ENCODE measurements at regions not wholly inside any gene's neighbourhood (a gene's known extent, or its start where the extent isn't known, plus 50 kb on each side); places are given as distances from the start of the nearest gene placed in this dataset.

GRCh38 chr20:16220826-16221225 lies 352.4 kb downstream of the KIF16B start:
- no peak for ATAC-seq
- no peak for DNase-seq (ENCODE audit: low spot score)

DNA sequence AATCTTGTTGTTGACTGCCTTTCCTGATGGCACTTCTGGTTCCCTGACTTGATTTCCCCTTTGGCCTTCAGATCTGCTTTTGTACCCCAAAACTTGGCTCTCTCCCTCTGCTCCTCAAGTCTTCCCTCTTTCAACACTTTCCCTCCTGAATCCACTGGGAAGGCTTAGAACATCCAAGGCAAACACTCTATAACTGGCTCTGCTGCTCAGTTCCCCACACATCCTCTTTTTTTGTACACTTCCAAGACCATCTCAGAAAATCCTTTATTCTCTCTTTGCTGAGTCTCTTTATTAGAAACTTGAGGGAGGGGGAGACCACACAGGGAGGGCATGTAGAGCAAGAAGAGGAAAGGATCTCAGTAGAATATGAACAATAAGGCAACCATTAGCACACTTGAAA lies 354.1 kb downstream of the KIF16B start:
- DNase-seq (ENCODE audit: low spot score) (no peak), ATAC-seq (no peak)

- no peak for ATAC-seq
- DNase-seq (ENCODE audit: low spot score): no peak
Observed at GRCh38 chr20:16216914-16217230, 356.4 kb downstream of the KIF16B start.

- DNase-seq (ENCODE audit: low spot score) (no peak), ATAC-seq (no peak)
Observed at GRCh38 chr20:16216227-16216913, 356.9 kb downstream of the KIF16B start.

GRCh38 chr20:16215041-16215440 lies 358.2 kb downstream of the KIF16B start:
- DNase-seq (ENCODE audit: low spot score) (no peak), ATAC-seq (no peak)

GRCh38 chr20:16212790-16213189 lies 360.5 kb downstream of the KIF16B start:
- DNase-seq (ENCODE audit: low spot score) (no peak), ATAC-seq (no peak)

GRCh38 chr20:16209951-16210361 lies 363.3 kb downstream of the KIF16B start:
- no peak for DNase-seq (ENCODE audit: low spot score)

GRCh38 chr20:16209357-16209756 lies 363.9 kb downstream of the KIF16B start:
- DNase-seq (ENCODE audit: low spot score) (no peak), ATAC-seq (no peak)

More at GRCh38 chr20:16209951-16210361, 363.3 kb downstream of the KIF16B start:
- no peak for ATAC-seq

GRCh38 chr20:16208443-16208842 lies 364.8 kb downstream of the KIF16B start:
- ATAC-seq: no peak
- DNase-seq (ENCODE audit: low spot score): no peak

GRCh38 chr20:16206817-16207216 lies 366.4 kb downstream of the KIF16B start:
- DNase-seq (ENCODE audit: low spot score): no peak
- ATAC-seq: no peak

GRCh38 chr20:16205507-16205906 lies 367.7 kb downstream of the KIF16B start:
- ATAC-seq: no peak
- DNase-seq (ENCODE audit: low spot score): no peak

DNA sequence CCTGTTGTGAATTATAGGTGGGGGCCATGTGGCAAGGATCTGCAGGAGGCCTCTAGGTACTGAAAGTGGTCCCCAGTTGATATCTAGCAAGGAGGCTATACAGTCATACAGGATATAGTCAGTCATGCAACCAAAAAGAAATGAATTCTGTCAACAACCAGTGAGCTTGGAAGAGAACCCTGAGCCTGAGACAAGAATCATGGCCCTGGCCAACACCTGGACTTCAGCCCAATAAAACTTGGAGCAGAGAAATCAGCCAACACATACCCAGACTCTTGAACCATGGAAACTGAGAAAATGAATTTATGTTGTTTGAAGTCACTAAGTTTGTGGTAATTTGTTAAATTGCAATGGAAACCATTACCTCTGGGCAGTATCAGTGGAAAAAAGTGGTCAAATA lies 370.2 kb downstream of the KIF16B start:
- ATAC-seq: no peak
- no peak for DNase-seq (ENCODE audit: low spot score)

GRCh38 chr20:16201191-16201590 lies 372.1 kb downstream of the KIF16B start:
- DNase-seq (ENCODE audit: low spot score) (no peak), ATAC-seq (no peak)

- DNase-seq (ENCODE audit: low spot score) (no peak), ATAC-seq (no peak)
Observed at GRCh38 chr20:16197696-16198095, 375.6 kb downstream of the KIF16B start.

GRCh38 chr20:16195671-16196070 lies 377.6 kb downstream of the KIF16B start:
- ATAC-seq: no peak
- DNase-seq (ENCODE audit: low spot score): no peak

- DNase-seq (ENCODE audit: low spot score) (no peak), ATAC-seq (no peak)
Observed at GRCh38 chr20:16194617-16195360, 378.5 kb downstream of the KIF16B start.

- ATAC-seq (peak; percentile 56), DNase-seq (ENCODE audit: low spot score) (no peak)
Observed at GRCh38 chr20:16191496-16191895, 381.8 kb downstream of the KIF16B start.

DNA sequence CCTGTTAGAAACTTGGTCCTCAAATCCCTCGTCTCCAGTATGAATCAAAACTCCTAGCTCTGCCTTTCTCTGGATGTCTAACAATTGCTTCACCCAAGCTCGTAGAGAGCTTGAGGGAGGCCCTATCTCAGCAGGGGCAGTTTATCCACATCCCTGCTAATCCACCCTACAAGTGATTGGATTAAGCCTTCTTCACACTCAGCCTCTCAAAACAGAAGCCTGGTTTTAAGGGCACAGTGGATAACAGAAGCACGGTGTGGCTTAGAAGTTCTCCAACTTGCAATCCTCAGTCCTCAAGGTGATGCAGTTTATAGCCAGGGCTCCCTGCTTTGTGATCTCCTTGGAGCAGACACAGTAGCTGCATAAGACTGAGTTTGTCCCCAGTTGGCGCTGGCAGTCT lies 383.9 kb downstream of the KIF16B start:
- ATAC-seq: no peak
- no peak for DNase-seq (ENCODE audit: low spot score)

DNA sequence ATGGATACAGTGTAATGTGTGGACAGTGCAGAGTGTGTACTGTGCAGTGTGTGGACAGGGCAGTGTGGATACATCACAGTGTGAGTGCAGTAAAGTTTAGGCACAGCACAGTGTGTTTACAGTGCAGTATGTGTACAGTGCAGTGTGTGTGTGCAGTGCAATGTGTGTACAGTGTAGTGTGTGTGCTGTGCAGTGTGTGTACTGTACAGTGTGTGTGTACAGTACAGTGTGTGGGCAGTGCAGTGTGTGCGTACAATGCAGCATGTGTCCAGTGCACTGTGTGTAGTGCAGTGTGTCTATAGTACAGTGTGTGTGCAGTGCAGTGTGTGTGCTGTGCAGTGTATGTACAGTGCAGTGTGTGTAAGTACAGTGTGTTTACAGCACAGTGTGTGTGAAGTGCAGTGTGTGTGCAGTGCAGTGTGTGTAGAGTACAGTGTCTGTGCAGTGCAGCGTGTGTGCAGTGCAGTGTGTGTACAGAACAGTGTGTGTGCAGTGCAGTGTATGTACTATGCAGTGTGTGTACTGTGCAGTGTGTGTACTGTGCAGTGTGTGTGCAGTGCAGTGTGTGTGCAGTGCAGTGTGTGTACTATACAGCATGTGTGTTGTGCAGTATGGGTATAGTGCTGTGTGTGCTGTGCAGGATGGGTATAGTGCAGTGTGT lies 385.2 kb downstream of the KIF16B start:
- DNase-seq (ENCODE audit: low spot score): no peak
- no peak for ATAC-seq

GRCh38 chr20:16179919-16180318 lies 393.3 kb downstream of the KIF16B start:
- ATAC-seq: no peak
- no peak for DNase-seq (ENCODE audit: low spot score)

DNA sequence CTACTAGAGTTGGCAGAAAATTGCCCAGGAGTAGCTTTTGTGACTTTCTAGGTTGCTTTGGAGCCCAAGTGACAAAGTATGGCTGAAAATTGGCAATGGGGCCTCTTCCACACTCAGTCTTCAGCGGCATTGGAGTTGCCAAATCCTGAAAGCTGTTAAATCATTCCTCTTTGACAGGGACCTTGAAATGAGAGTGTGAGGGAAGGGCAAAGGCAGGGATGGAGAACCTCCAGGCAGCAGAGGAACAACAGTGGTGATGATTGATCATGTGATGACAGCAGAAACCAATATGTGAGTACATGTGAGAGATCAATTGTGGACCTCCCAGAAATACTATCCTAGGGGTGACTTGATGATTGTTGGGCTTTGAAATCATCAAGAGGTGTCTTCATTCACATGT lies 393.9 kb downstream of the KIF16B start:
- no peak for ATAC-seq
- DNase-seq (ENCODE audit: low spot score): no peak

DNA sequence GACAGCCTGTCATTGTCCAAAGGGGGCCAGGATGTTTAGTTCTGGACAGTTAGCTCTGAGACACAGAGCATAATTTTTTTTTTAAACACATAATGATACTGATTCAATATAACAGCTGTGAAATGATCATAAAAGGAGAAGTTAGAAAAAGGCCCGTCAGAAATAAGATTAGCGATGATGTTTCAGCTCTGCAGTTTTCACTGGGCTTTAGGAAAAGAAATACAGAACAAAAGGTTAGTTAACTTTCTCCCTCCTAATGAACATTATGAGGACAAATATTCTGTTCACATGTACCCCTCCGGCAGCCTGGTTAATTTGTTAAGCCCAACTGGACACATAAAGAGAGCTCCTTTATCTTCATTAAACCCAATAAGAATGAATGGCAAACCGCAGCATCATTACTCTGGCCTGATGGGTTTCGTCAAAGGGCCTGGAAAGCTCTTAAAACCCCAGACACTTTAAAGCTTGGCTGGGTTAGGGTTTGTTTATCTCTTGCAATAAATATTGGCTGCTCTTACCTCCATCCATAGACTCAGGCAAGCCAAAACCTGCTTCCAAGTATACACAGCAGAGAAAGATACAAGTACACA lies 394.6 kb downstream of the KIF16B start:
- DNase-seq (ENCODE audit: low spot score) (no peak), ATAC-seq (no peak)

Measured in left lobe of liver (tissue), 2 donors.